OCI-LY7 (cell line): ENCODE measurements at regions not wholly inside any gene's neighbourhood (a gene's known extent, or its start where the extent isn't known, plus 50 kb on each side); places are given as distances from the start of the nearest gene placed in this dataset.
"Not testable (repeated sequence)": the region's sequence is repeated elsewhere in the genome, so short reads cannot be mapped to it uniquely, and the experiment has no call there.

Experiments
- BruUV-seq: library from RNA; stranded (reverse); fragments of 400-500 nt; replicated peaks from 2 replicates; lab custom pipeline; 2021; lab: Mats Ljungman, UMichigan
- CTCF ChIA-PET: fragments of 300-600 bp; sonication (Branson Sonifier 250); formaldehyde crosslinking; loops from one replicate; lab custom pipeline; 2022; ENCODE audit warnings: antibody characterized with exemption; ENCODE audit not compliant: unreplicated experiment; lab: Charles Lee
- POLR2A ChIA-PET: fragments of 300-600 bp; sonication (Branson Sonifier 250); formaldehyde crosslinking; loops from one replicate; lab custom pipeline; 2022; ENCODE audit warnings: antibody characterized with exemption; lab: Charles Lee
- DNase-seq: peaks from one replicate; pipeline ENCODE4 v3.0.0-alpha.2; 2015; ENCODE audit warnings: low spot score
- H2AFZ ChIP-seq: fragments of 200-600 bp; sonication (generic), shearing (Covaris generic); 2 replicates; pipeline ENCODE4 v1.6.1; 2014; ENCODE audit warnings: mild to moderate bottlenecking, antibody characterized with exemption, low read length, moderate library complexity
- H3K27ac ChIP-seq: fragments of 200-600 bp; sonication (generic); 2 replicates; pipeline ENCODE4 v1.5.1; 2014; ENCODE audit warnings: mixed run types, low read depth, mild to moderate bottlenecking, moderate library complexity, low read length, inconsistent platforms; ENCODE audit not compliant: poor library complexity, severe bottlenecking
- H3K36me3 ChIP-seq: fragments of 200-600 bp; sonication (generic); 2 replicates; pipeline ENCODE4 v1.6.1; 2014; ENCODE audit warnings: mild to moderate bottlenecking, antibody characterized with exemption, low read length, moderate library complexity, mixed read lengths; ENCODE audit not compliant: insufficient read depth
- H3K4me1 ChIP-seq: fragments of 200-600 bp; sonication (generic); 2 replicates; pipeline ENCODE4 v1.5.1; 2014; ENCODE audit warnings: mild to moderate bottlenecking, low read length; ENCODE audit not compliant: insufficient read depth, poor library complexity, severe bottlenecking
- H3K4me2 ChIP-seq: fragments of 200-600 bp; sonication (generic); 2 replicates; pipeline ENCODE4 v1.6.1; 2014; ENCODE audit warnings: mild to moderate bottlenecking, low read length
- H3K4me3 ChIP-seq: fragments of 200-600 bp; sonication (generic); 2 replicates; pipeline ENCODE4 v1.5.1; 2014; ENCODE audit warnings: mild to moderate bottlenecking, low read depth, low read length; ENCODE audit not compliant: poor library complexity, severe bottlenecking
- H3K79me2 ChIP-seq: fragments of 200-600 bp; sonication (generic); 2 replicates; pipeline ENCODE4 v1.6.1; 2016; ENCODE audit warnings: low read depth, mild to moderate bottlenecking, low read length, moderate library complexity, mixed read lengths; ENCODE audit not compliant: insufficient read depth
- H3K9me2 ChIP-seq: fragments of 200-600 bp; sonication (generic); 2 replicates; pipeline ENCODE4 v1.6.1; 2016; ENCODE audit warnings: mild to moderate bottlenecking, low read length, mixed read lengths; ENCODE audit not compliant: insufficient read depth
- H3K9me3 ChIP-seq: fragments of 200-600 bp; sonication (generic); 2 replicates; pipeline ENCODE4 v1.6.1; 2014; ENCODE audit warnings: mild to moderate bottlenecking, mixed run types, low read length, mixed read lengths
- H4K20me1 ChIP-seq: fragments of 200-600 bp; sonication (generic); 2 replicates; pipeline ENCODE4 v1.6.1; 2014; ENCODE audit warnings: mild to moderate bottlenecking, antibody characterized with exemption, low read length, moderate library complexity, mixed read lengths; ENCODE audit not compliant: insufficient read depth
- intact Hi-C: fragments of 100-400 bp; cut with micrococcal nuclease; formaldehyde crosslinking; loops from one replicate; pipeline ENCODE4 v1.10.0; 2022; ENCODE audit not compliant: unreplicated experiment
- TF ChIP-seq, protein P1 (sequence below): fragments of 200-600 bp; sonication (generic); conservative IDR thresholded peaks from 2 replicates; pipeline ENCODE4 v1.5.1; 2014; ENCODE audit warnings: mild to moderate bottlenecking, antibody characterized with exemption, low read length, moderate library complexity, mixed read lengths

DNA sequence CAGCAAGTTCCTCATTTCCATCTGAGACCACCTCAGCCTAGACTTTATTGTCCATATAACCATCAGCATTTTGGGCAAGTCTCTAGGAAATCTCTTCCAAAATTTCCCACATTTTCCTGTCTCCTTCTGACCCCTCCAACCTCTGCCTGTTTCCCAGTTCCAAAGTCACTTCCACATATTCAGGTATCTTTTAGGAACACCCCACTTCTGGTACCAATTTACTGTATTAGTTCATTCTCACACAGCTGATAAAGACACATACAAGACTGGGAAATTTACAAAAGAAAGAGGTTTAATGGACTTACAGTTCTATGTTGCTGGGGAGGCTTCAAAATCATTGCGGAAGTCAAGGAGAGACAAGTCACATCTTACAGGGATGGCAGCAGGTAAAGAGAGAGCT is 103.6 kb downstream of the ART5 start:
- BruUV-seq, POLR2A ChIA-PET, H3K9me3 ChIP-seq, H3K27ac ChIP-seq, H4K20me1 ChIP-seq, H3K4me2 ChIP-seq, H3K4me1 ChIP-seq, H3K9me2 ChIP-seq, H2AFZ ChIP-seq, H3K79me2 ChIP-seq, intact Hi-C loops, H3K36me3 ChIP-seq, DNase-seq, H3K4me3 ChIP-seq, CTCF ChIA-PET: not testable (repeated sequence)

- H3K4me3 ChIP-seq, H2AFZ ChIP-seq, H3K36me3 ChIP-seq, H3K9me3 ChIP-seq, H3K4me2 ChIP-seq, H3K27ac ChIP-seq, DNase-seq, intact Hi-C loops, BruUV-seq, H3K79me2 ChIP-seq, H4K20me1 ChIP-seq, H3K4me1 ChIP-seq, H3K9me2 ChIP-seq, CTCF ChIA-PET, POLR2A ChIA-PET: not testable (repeated sequence)
- TF ChIP-seq, protein P1, sequence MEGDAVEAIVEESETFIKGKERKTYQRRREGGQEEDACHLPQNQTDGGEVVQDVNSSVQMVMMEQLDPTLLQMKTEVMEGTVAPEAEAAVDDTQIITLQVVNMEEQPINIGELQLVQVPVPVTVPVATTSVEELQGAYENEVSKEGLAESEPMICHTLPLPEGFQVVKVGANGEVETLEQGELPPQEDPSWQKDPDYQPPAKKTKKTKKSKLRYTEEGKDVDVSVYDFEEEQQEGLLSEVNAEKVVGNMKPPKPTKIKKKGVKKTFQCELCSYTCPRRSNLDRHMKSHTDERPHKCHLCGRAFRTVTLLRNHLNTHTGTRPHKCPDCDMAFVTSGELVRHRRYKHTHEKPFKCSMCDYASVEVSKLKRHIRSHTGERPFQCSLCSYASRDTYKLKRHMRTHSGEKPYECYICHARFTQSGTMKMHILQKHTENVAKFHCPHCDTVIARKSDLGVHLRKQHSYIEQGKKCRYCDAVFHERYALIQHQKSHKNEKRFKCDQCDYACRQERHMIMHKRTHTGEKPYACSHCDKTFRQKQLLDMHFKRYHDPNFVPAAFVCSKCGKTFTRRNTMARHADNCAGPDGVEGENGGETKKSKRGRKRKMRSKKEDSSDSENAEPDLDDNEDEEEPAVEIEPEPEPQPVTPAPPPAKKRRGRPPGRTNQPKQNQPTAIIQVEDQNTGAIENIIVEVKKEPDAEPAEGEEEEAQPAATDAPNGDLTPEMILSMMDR, result peak; percentile 27; the same call in 1 of the 2 replicates
These were observed 104.5 kb downstream of the ART5 start for GRCh38 chr11:3537254-3537653.

GRCh38 chr11:3532958-3533357 is 108.8 kb downstream of the ART5 start:
- H3K9me2 ChIP-seq, BruUV-seq, intact Hi-C loops, H3K4me1 ChIP-seq, DNase-seq, H3K4me3 ChIP-seq, H3K79me2 ChIP-seq, H2AFZ ChIP-seq, H3K9me3 ChIP-seq, CTCF ChIA-PET, H4K20me1 ChIP-seq, H3K27ac ChIP-seq, POLR2A ChIA-PET, H3K4me2 ChIP-seq, H3K36me3 ChIP-seq: not testable (repeated sequence)

DNA sequence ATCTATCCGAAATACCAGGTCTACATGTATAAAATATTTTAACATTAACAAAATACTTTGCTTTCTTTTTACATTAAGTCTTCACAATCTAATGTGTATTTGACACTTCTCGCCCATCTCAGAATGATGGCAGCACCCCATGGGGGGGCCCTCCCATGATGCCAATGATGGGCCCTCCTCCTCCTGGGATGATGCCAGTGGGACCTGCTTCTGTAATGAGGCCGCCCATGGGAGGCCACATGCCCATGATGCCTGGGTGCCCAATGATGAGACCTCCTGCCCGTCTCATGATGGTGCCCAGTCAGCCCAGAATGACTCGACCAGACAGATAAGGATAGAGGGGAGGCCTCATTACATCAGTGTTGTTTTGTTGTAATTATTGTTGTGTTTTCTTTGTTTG is 110.5 kb downstream of the ART5 start:
- H3K4me3 ChIP-seq, H3K27ac ChIP-seq, intact Hi-C loops, CTCF ChIA-PET, H2AFZ ChIP-seq, H3K9me3 ChIP-seq, H3K4me2 ChIP-seq, H4K20me1 ChIP-seq, H3K4me1 ChIP-seq, H3K36me3 ChIP-seq, BruUV-seq, H3K79me2 ChIP-seq, H3K9me2 ChIP-seq, POLR2A ChIA-PET, DNase-seq: not testable (repeated sequence)

GRCh38 chr11:3523567-3523966 is 118.2 kb downstream of the ART5 start:
- CTCF ChIA-PET, BruUV-seq: not testable (repeated sequence)

DNA sequence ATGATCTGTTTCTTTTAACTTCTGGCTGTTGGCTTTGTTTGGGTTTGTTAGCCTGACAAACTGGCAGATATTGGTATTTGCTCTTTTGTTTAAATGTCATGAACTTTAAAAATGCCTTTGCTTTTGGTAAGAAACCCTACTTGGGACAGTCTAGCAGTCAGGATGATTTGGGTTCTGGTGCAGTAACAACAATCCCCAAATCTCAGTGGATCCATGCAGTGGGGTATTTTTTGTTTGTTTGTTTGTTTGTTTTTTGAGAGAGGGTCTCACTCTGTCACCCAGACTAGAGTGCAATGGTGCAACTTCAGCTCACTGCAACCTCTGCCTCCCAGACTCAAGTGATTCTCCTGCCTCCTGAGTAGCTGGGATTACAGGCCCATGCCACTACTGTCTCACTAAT is 120.9 kb downstream of the ART5 start:
- BruUV-seq, result not testable (repeated sequence)

More at GRCh38 chr11:3523567-3523966, 118.2 kb downstream of the ART5 start:
- H3K79me2 ChIP-seq, H3K4me2 ChIP-seq, POLR2A ChIA-PET, H4K20me1 ChIP-seq, H2AFZ ChIP-seq, H3K36me3 ChIP-seq, H3K27ac ChIP-seq, DNase-seq, H3K4me1 ChIP-seq, H3K4me3 ChIP-seq, intact Hi-C loops, H3K9me2 ChIP-seq, H3K9me3 ChIP-seq: not testable (repeated sequence)

More for the DNA sequence above, 120.9 kb downstream of the ART5 start:
- intact Hi-C loops, H3K79me2 ChIP-seq, H3K4me2 ChIP-seq, CTCF ChIA-PET, H3K9me3 ChIP-seq, H3K4me1 ChIP-seq, H4K20me1 ChIP-seq, H3K4me3 ChIP-seq, H3K9me2 ChIP-seq, H3K36me3 ChIP-seq, H3K27ac ChIP-seq, H2AFZ ChIP-seq, POLR2A ChIA-PET, DNase-seq: not testable (repeated sequence)
